NCI-H2196 treated with DMSO at 0.1 percent for 48 hours (cell line): ENCODE measurements at regions not wholly inside any gene's neighbourhood (a gene's known extent, or its start where the extent isn't known, plus 50 kb on each side); places are given as distances from the start of the nearest gene placed in this dataset.

ENCODE experiments used
- DNase-seq: peaks from one replicate; lab custom pipeline; 2025; ENCODE audit not compliant: unreplicated experiment; lab: John Stamatoyannopoulos, UW

DNA sequence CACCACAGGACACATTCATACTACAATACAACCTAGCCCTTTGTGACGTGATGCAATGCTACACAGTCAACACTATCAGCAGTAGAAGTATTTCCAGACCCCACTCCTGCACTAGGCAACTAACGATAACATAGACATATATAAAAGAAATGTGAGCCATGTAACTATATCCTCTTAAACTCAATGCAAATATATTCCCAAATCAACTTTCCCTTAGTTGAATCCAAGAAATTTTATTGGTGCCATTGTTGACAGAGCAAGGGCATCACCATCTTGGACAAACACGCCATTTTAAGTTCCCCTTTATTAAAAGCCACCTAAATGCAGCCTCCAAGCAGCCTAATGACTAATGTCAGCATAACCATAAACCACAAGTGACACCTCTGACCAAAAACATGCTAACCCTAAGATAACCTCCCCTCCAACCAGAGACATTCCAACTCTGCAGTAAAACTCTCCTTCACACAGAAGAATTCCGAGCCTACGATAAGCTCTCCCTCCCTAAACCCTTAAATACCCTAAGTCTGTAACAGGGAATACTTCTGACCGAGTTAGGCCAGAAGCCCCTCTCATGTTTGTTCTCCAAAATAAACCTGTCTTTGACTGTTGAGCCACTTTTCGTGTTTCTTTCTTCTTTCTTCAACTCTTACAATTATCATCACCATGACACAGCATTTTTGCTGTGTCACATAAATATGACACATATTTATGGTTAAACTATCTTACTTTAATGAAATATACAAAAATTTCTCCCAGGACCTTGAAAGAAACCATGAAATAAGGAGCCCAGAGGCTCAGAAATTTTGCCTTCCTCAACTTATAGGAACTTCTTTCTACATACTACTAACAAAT is 1497.8 kb downstream of the EFNA5 start:
- DNase-seq: no peak

DNA sequence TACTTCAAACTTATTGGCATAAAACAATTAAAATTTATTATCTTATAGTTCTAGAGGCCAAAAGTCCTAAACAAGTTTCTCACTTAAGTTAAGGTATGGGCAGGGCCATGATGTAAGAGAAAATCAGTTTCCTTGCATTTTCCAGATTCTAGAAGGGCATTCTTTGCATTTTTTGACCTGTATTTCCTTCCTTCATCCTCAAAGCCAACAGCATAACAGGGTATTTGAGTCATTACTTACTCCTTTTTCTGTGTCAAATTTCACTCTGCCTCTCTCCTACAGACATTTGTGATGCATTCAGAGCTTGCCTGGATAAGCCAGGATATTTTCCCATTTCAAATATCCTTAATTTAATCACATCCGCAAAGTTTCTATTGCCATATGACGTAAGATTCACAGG is 1499.0 kb downstream of the EFNA5 start:
- no peak for DNase-seq

DNA sequence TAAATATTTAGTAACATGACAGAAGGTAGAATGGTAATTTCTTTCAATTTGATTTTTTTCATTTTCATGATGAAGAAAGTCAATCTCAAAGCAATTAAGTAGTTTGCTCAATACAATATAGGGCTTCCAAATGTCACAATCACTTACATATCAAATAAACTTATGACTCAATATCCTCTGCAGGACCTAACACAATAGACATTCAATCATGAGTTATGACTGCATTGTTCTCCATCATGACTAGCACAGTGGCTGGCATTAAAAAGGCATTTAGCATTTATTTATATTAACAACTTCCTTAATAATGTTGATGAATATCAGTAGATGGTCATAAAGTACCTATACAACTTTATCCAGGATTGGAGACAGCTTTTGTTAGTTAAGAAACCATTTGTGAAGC is 1499.6 kb downstream of the EFNA5 start:
- no peak for DNase-seq

DNA sequence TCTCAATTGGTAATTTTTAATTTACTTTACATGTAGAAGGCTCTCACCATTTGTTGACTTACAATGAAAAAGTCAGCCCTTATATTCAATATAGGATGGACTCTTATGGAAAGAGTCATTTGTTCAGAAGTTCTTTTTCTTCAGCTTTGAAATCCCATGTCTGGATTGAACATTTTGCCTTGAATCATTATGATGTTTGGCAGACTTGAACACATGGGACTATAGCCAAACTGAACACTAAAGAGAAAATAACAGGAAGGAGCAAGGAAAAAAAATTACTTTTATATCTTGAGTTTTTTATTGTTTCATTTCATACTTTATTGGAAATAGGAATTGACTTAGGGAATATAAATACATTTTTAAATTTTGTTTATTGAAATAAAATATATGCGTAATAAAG is 1503.0 kb downstream of the EFNA5 start:
- no peak for DNase-seq

DNA sequence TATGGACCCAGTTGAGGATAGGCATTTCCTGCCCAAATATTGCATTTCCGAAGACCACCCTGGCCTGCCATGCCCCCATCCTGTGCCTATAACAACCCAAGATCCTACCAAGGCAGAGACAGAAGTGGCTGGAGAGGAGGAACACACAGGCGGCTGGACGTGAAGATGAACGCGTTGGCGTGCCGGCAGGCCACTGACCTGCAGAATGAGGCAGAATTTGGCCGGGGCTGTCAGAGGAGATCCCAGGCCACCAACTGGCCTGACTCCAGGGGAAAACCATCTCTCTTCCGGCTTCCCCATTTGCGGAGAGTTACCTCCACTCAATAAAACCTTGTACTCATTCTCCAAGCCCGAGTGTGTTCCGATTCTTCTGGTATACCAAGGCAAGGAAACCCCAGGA is 1507.5 kb downstream of the EFNA5 start:
- DNase-seq: no peak

DNA sequence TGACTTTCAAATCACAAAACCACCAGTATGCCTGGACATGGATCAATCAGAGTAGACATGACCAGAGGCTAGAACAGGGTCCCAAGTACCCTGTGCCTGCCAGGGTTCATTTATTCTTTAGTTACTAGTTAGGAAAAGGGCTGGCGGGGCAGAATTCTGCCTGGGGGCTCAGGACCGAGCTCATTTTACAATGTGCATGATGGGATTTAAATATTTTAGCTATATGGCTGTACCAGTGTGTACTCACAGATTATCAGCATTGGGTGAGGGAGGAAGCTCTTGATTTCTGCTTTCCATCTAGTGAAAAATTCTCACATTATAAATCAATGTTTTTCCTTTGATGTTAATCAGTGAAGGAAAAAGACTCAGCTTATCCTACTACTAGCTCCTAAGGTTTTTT is 1511.1 kb downstream of the EFNA5 start:
- no peak for DNase-seq

DNA sequence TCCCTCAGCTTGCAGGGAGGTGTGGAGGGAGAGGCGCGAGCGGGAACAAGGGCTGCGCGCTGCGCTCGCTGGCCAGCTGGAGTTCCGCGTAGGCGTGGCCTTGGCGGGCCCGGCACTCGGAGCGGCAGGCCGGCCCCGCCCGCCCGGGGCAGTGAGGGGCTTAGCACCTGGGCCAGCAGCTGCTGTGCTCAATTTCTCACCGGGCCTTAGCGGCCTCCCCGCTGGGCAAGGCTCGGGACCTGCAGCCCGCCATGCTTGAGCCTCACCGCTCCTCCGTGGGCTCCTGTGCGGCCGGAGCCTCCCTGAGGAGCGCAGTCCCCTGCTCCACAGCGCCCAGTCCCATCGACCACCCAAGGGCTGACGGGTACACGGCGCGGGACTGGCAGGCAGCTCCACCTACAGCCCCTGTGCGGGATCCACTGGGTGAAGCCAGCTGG is 1516.4 kb downstream of the EFNA5 start:
- DNase-seq: no peak

DNA sequence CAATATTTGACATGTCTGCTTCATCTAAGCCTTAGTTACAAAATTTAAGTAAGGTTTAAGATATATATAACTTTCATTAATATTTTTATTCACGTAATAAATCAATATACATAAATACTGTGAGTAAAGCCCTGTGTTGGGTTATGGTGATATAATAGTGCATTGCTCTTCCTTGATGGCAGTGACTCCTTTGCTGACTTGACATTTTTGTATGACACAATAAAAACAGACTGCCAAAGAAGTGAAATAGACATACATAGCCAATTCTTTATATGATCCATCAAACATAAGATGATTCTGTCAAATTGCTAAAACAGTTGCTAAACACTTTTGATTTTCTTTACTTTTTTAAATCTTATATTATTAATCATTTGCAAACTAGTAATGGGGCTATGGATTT is 1518.2 kb downstream of the EFNA5 start:
- no peak for DNase-seq

DNA sequence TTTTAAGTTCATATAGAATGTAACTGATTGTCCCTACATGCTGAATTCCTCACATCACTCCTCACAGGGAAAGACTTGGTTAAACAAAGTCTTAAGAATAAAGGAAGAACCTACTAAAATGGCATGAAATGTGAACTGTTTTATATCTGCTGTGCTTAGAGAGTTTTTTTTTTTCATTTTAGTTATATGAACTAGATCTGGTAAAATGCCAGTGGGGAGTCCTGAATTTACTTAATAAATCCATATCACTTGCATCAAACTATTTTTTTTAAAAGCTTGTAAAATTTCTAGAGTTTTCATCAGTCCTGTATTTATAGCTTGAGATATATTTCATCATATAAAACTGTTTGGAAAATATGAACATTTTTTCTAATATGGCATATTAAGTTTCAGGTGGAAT is 1528.6 kb downstream of the EFNA5 start:
- no peak for DNase-seq

DNA sequence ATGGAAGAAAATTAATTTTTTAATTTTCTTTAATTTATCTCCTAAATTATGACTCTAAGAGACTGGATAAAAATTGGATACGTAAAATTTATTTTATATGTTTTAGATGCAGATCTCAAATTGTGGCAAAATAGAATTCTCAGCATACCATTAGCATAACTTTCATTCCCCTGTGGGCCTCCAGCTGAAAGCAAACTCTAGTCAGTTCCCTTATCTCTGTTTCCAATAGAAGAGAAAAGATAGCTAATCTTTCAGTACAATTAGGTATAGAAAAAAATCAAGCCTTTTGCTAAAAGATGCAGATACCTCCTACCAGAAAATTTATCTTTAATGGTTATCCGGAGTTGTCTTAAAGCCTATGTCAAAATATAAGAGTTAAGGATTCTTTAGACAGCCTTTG is 1530.6 kb downstream of the EFNA5 start:
- no peak for DNase-seq

DNA sequence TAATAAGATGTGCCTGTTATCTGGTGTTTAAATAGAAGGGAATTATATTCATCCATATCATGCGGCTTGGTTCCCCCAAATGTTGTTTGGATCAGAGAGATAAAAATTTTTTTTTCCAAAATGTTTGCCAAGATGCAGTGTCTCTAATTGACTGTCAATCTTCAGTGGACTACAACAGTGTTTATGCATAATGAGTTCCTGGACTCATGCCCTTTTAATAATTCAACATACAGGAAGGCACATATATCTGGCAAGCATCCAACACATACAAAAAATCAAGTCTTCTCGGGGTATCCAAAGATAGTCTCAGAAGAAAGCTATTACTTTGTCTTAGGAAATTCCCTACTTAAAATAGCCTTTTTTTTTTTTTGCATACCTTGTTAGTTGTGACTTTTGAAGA is 1534.7 kb downstream of the EFNA5 start:
- DNase-seq: no peak

DNA sequence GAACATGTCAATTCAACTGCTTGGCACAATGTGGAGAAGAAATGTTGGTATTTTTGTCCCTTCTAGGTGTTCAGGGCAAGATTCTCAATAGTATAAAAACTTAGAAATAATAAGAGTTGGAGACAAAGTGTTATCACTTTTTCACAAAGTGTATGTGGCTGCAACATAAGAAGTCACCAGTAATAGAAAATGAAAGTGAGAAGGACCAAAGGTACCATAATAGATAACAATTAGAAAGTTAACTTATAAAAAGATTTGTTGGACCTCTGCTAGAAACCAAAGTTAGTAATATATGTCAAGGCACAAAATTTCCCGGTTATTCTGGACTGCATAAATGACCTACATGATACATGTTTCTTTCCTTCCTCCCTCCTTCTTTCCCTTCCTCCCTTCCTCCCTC is 1535.3 kb downstream of the EFNA5 start:
- no peak for DNase-seq

DNA sequence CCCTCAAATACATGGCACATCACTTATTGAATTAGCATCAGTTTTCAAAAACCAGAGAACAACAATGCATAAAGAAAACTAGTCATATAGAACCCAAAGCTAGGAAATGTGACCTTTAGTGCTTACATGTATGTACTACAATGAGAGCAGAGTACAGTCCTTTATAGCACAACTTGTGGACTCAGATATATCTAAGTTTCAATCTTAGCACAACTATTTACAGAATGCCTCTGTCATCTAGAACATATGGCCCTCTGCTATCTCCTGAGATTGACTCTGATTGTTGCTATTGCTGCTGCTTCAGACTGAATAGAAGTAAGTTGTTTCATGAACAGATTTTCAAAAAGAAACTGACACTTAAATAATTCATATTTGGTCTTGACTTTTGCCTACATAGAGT is 1536.2 kb downstream of the EFNA5 start:
- DNase-seq: no peak

DNA sequence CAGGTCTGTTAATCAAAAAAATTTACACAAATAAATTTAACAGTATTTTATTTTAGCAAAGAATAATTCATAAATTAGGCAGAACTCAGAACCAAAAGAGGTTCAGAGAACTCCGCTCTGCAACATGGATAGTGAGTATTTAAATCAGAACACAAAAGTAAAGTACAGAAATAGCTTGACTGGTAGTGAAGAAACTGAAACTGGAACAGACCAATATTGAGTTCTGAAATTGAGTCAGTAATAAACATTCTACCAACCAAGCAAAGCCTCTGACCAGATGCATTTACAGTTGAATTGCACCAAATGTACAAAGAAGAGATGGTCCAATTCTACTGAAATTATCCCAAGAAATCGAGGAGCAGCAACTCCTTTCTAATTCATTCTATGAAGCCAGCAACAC is 1542.8 kb downstream of the EFNA5 start:
- DNase-seq: no peak

DNA sequence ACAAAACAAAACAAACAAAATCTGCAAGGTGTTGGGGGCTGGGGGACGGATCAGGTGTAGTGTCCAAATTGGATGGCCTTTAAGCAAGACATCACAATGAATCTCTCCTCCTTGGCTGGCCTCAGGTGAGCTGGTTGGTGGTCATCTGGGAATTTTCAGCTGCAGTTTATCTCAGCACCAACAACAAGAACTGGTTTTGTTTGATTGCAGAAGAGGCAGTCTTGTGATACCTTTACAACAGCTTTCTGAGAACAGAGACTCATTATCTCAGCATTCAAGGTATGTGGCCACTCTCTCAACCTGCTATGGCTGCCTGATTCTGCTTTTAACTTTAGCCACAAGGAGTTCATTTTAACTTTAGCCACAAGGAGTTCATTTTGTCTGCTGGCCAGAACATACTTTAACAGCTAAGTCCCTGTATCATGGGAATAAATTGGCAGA is 1543.4 kb downstream of the EFNA5 start:
- DNase-seq: no peak

DNA sequence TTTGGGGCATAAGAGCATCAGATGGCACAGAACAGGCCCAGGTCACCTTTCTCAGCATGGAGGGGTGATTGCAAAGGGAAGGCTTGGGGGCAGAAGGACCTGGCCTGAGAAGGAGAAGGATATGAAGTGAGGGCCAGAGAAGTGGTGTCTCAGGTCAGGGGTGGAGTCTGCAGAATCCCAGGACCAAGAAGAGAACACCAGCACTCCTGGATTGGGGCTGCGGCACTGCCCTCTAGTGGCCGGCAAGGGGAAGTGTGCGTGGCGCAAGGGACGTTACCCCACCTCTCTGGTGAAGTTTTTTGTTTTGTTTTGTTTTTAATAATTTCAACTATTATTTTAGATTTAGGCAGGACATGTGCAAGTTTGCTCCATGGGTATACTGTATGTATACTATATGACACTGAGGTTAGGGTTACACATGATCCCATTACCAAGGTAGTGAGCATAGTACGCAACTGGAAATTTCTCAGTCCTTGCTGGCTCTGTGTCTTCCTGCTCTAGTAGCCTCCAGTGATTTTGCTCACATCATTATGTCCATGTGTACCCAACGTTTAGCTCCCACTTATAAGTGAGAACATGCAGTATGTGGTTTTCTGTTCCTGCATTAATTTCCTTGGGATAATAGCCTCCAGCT is 1548.6 kb downstream of the EFNA5 start:
- DNase-seq: no peak

DNA sequence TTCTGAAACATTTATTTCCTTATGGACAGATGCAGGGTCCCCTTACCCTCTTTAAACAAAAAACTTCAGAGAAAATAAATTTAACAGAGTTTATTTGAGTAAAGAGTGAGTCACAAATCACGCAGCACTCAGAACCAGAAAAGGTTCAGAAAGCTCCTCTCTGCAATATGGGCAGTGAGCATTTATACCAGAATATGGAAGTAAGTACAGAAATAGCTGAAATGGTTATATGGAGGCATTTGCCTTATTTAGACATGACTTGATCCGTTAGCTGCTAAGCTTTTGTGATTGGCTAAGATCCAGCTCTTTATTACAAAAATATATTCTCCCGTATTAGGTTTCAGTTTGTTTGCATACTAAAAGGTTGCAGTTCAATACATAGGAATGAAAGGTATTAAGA is 1554.1 kb downstream of the EFNA5 start:
- DNase-seq: no peak

DNA sequence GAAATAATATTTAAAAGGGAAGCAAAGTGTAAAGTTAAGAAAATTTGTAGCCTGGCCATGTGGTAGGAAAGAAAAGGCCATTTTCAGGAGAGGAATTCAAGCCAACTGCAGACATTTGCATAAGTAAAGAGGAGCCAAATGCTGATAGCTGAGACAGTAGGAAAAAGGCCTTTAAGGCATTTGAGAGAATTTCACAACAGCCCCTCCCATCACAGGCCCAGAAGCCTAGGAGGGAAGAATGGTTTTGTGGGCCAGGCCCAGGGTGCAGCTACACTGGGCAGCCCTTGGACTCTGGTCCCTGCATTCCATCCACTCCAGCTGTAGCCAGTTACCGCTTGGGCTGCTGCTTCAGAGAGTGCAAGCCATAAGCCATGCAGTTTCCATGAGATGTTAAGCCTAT is 1556.8 kb downstream of the EFNA5 start:
- DNase-seq: no peak

DNA sequence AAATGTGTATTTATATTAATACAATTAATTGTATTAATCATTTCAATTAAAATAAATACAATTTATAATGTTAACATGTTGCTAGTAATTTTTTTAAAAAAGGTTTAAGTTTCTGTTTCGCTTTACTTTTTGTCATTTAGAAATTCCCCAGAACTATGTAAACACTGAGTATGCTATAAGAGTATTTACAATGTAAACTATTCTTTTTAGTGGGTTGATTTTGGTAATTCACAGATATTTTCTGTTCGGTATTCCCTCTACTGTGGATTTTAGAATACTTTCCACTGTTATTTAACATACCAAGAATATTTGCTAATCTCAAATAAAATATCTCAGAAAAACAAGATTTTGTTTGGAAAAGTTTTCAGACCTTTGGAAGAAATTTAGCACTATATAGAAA is 1564.4 kb downstream of the EFNA5 start:
- DNase-seq: no peak

DNA sequence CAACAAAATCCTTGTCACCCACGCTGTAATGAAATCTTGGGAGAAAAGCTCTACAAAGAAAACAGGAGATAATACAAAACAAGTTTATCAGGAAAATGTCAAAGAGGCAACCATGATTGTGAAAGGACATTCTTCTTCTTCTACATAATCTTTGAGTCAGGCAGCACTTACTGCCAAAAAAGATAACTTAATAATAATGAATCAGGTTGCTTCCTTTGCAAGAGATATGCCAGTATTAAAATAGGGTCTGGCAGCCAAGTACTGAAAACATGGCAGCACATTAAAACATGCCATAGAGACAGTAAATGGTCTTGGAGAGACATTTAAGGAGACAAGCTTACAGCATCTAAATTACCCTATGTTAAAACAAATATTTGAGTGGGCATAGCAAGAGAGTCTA is 1573.4 kb downstream of the EFNA5 start:
- no peak for DNase-seq

DNA sequence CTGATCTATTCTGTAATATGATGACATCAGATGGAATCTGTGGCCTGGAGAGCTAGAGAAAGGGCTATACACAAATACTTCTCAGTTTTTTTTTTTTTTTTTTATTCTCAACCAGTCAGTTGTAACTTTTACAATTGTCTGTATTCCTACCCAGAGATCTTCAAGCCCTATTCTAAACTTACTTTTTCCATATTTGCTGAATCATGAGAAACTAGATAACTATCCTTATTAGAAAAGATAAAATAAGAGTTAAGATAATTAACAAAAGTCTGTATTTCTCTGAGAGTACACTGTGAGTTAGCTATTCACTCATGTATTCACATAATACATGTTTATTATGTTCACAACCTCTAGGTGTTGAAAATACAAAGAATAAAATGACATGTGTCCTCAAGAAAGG is 1575.9 kb downstream of the EFNA5 start:
- DNase-seq: no peak

DNA sequence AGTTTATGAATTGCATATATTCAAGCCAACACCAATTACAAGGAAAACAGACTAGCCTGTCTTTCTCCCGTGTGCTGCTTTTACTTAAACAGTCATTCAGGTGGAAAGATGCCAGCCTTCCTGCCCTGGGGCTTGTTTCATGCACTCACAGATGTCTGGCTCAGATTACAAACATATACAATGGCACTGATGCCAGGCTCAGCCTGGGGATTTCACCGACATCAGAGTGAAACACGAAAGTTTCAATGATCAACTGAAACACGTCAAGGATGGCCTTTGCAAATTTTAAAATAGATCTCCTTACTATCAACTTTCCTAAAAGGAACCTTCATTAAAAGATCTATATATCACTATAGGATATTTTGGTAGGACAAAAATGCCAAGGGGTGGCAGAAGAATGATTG is 1576.5 kb downstream of the EFNA5 start:
- peak; percentile 33 for DNase-seq

DNA sequence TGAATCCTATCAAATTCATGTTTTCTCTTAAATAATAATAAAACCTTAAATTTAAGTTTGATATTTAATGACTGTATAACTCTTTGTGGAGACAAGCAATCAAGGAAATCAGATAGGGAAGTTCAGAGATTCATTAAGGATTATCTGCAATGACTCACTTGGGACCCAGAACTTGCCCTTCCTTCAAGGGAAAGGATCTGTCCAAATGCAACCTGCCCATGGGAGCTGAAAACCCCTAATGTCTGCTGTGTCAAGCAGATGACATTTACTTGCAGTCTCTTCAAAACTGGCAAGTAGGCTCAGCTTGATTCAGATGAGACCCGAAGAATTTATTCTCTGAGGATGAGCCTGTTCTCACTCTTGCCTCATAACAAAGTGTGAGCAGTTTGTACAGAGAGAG is 1577.6 kb downstream of the EFNA5 start:
- no peak for DNase-seq
